Esophagus squamous epithelium (tissue), 4 donors: ENCODE measurements at regions not wholly inside any gene's neighbourhood (a gene's known extent, or its start where the extent isn't known, plus 50 kb on each side); places are given as distances from the start of the nearest gene placed in this dataset.

Experiments used
- CTCF ChIP-seq, 6 experiments: fragments of 450-650 bp in 4 of 6; fragments of 200-600 bp in 2 of 6; sonication (generic) in 2 of 6; IDR thresholded peaks; one replicate each; pipeline ENCODE4 v1.5.1; 2016 to 2019; ENCODE audit warnings: antibody characterized with exemption in 6 of 6, mild to moderate bottlenecking in 4 of 6, moderate library complexity in 4 of 6
- POLR2A ChIP-seq, 4 donors: fragments of 450-650 bp; IDR thresholded peaks; one replicate each; pipeline ENCODE4 v1.6.1; 2017; ENCODE audit warnings: antibody characterized with exemption in 4 of 4, mild to moderate bottlenecking in 4 of 4, moderate library complexity in 3 of 4

DNA sequence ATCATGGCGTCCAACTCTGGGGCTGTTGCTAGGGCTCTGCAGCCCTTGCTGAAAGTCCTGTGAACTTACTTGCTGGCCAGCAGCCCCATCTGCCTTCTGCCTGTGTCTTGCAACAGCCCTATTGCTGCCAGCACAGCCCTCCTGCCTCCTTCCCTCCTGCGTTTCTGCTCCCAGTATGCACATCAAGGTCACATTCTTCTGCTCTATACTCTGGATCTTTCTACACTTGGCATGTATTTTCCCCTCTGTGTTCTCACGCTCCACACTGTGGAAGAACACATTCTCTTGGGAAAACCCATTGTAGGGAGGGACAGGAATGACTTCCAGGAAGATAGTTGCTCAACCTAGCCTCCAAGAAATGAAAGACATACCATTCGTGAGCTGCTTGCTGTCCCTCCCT lies 80.9 kb upstream of the PHACTR2 start:
- TF ChIP-seq CTCF (IDR thresholded peaks at IDR 0.05): no peak
- no peak for TF ChIP-seq POLR2A (IDR thresholded peaks at IDR 0.05)
